CD4-positive, CD25-positive, alpha-beta regulatory T cell (primary cell): ENCODE measurements at regions not wholly inside any gene's neighbourhood (a gene's known extent, or its start where the extent isn't known, plus 50 kb on each side); places are given as distances from the start of the nearest gene placed in this dataset.
"Not testable (repeated sequence)": the region's sequence is repeated elsewhere in the genome, so short reads cannot be mapped to it uniquely, and the experiment has no call there.

ENCODE experiments used
- ATAC-seq, 2 donors: fragments of 150-1000 bp; cut with Tn5 transposase; one replicate each; pipeline ENCODE4 v1.10.0; 2021; ENCODE audit warnings: low read depth in 2 of 2, moderate number of reproducible peaks in 2 of 2, moderate library complexity in 1 of 2
- DNase-seq, 3 donors: peaks; one replicate each; pipeline versions ENCODE4 v3.0.0 to v3.0.0-alpha.2; 2012 to 2022; ENCODE audit warnings: mixed read lengths in 1 of 3
- H3K27ac ChIP-seq: one replicate; pipeline ENCODE4 v1.7.0; 2013; ENCODE audit warnings: mild to moderate bottlenecking, low read length; ENCODE audit not compliant: insufficient read depth, poor library complexity, severe bottlenecking
- H3K27me3 ChIP-seq: one replicate; pipeline ENCODE4 v1.7.0; 2013; ENCODE audit warnings: low read length; ENCODE audit not compliant: control insufficient read depth, insufficient read depth
- H3K36me3 ChIP-seq: one replicate; pipeline ENCODE4 v1.7.0; 2013; ENCODE audit warnings: mild to moderate bottlenecking, low read length, moderate library complexity; ENCODE audit not compliant: control insufficient read depth, insufficient read depth
- H3K4me1 ChIP-seq: 2 replicates; pipeline ENCODE4 v1.7.0; 2013; ENCODE audit warnings: mild to moderate bottlenecking, low read length; ENCODE audit not compliant: insufficient read depth, control insufficient read depth, poor library complexity, severe bottlenecking
- H3K4me3 ChIP-seq: one replicate; pipeline ENCODE4 v1.7.0; 2013; ENCODE audit warnings: low read depth, mild to moderate bottlenecking, low read length, moderate library complexity
- H3K9me3 ChIP-seq, 2 experiments: 1 replicate in 1 of 2; 2 replicates in 1 of 2; pipeline ENCODE4 v1.7.0; 2013; ENCODE audit warnings: low read length in 2 of 2, mild to moderate bottlenecking in 1 of 2, moderate library complexity in 1 of 2; ENCODE audit not compliant: control insufficient read depth in 2 of 2
- H3K27ac Mint-ChIP-seq, 3 donors: one replicate each; pipeline ENCODE4 v1.8.0; 2020 to 2022; ENCODE audit warnings: mild to moderate bottlenecking in 3 of 3, mixed read lengths in 3 of 3, moderate library complexity in 2 of 3
- H3K27me3 Mint-ChIP-seq: one replicate; pipeline ENCODE4 v1.8.0; 2022; ENCODE audit warnings: mild to moderate bottlenecking, mixed read lengths
- H3K36me3 Mint-ChIP-seq: one replicate; pipeline ENCODE4 v1.8.0; 2020; ENCODE audit warnings: mixed read lengths
- H3K4me1 Mint-ChIP-seq, 4 donors: one replicate each; pipeline ENCODE4 v1.8.0; 2020 to 2022; ENCODE audit warnings: mixed read lengths in 4 of 4, mild to moderate bottlenecking in 1 of 4
- H3K4me3 Mint-ChIP-seq, 4 donors: one replicate each; pipeline ENCODE4 v1.8.0; 2020 to 2022; ENCODE audit warnings: mild to moderate bottlenecking in 4 of 4, mixed read lengths in 4 of 4, moderate library complexity in 3 of 4
- H3K9me3 Mint-ChIP-seq, 7 donors: one replicate each; pipeline ENCODE4 v1.8.0; 2020 to 2022; ENCODE audit warnings: mixed read lengths in 7 of 7, mild to moderate bottlenecking in 3 of 7, moderate library complexity in 2 of 7

GRCh38 chr10:108048898-108049297 is 884.4 kb upstream of the SORCS1 start:
- ATAC-seq (no peak), DNase-seq (no peak)
- Mint-ChIP-seq H3K27ac (no peak overlapping the region), H3K36me3 (no peaks in the 10 kb centered on the region), H3K4me3 (no peak overlapping the region), H3K4me1 (no peaks in the 10 kb centered on the region), H3K9me3 (peaks cover 3 to 12% (median 9%) of the 10 kb centered on the region in 7 donors), H3K27me3 (no peaks in the 10 kb centered on the region)
- H3K27me3 ChIP-seq: no peaks in the 10 kb centered on the region
- no peaks in the 10 kb centered on the region for H3K36me3 ChIP-seq
- no peak overlapping the region for H3K4me3 ChIP-seq
- H3K9me3 ChIP-seq: peaks cover 2 to 4% of the 10 kb centered on the region in 2 experiments
- no peaks in the 10 kb centered on the region for H3K4me1 ChIP-seq
- H3K27ac ChIP-seq: no peak overlapping the region

GRCh38 chr10:108039821-108040584 is 875.5 kb upstream of the SORCS1 start:
- Histone ChIP-seq H3K36me3 (no peaks in the 10 kb centered on the region), H3K27ac (no peak overlapping the region), H3K4me3 (no peak overlapping the region), H3K27me3 (no peaks in the 10 kb centered on the region), H3K9me3 (peaks cover 4 to 5% of the 10 kb centered on the region in 2 experiments), H3K4me1 (no peaks in the 10 kb centered on the region)
- ATAC-seq (no peak), DNase-seq (no peak)
- Mint-ChIP-seq H3K4me1 (no peaks in the 10 kb centered on the region), H3K27me3 (peaks cover 4% of the 10 kb centered on the region), H3K9me3 (peaks cover 0 to 22% (median 6%) of the 10 kb centered on the region in 7 donors), H3K4me3 (no peak overlapping the region), H3K27ac (no peak overlapping the region), H3K36me3 (no peaks in the 10 kb centered on the region)

- Histone ChIP-seq H3K36me3 (no peaks in the 10 kb centered on the region), H3K27me3 (no peaks in the 10 kb centered on the region), H3K4me1 (no peaks in the 10 kb centered on the region), H3K9me3 (peaks cover 4 to 5% of the 10 kb centered on the region in 2 experiments), H3K4me3 (no peak overlapping the region), H3K27ac (no peak overlapping the region)
- Mint-ChIP-seq H3K9me3 (peaks cover 2 to 25% (median 7%) of the 10 kb centered on the region in 7 donors), H3K36me3 (no peaks in the 10 kb centered on the region), H3K27ac (no peak overlapping the region), H3K4me3 (no peak overlapping the region), H3K4me1 (no peaks in the 10 kb centered on the region), H3K27me3 (peaks cover 4% of the 10 kb centered on the region)
- ATAC-seq (no peak), DNase-seq (no peak)
These were observed 872.6 kb upstream of the SORCS1 start for GRCh38 chr10:108037061-108037460.

GRCh38 chr10:108036265-108036664 is 871.8 kb upstream of the SORCS1 start:
- Mint-ChIP-seq H3K27ac (peak overlapping the region in 1 of 3 donors; percentile 8), H3K4me3 (no peak overlapping the region), H3K4me1 (no peaks in the 10 kb centered on the region), H3K27me3 (peaks cover 4% of the 10 kb centered on the region), H3K9me3 (peaks cover 0 to 25% (median 10%) of the 10 kb centered on the region in 7 donors), H3K36me3 (no peaks in the 10 kb centered on the region)
- ATAC-seq (no peak), DNase-seq (no peak)
- no peaks in the 10 kb centered on the region for H3K27me3 ChIP-seq
- peaks cover 4 to 5% of the 10 kb centered on the region in 2 experiments for H3K9me3 ChIP-seq
- H3K4me3 ChIP-seq: no peak overlapping the region
- H3K27ac ChIP-seq: no peak overlapping the region
- no peaks in the 10 kb centered on the region for H3K4me1 ChIP-seq
- H3K36me3 ChIP-seq: no peaks in the 10 kb centered on the region

GRCh38 chr10:108034829-108035228 is 870.3 kb upstream of the SORCS1 start:
- H3K4me3 Mint-ChIP-seq: no peak overlapping the region
- Histone ChIP-seq H3K4me3 (no peak overlapping the region), H3K36me3 (no peaks in the 10 kb centered on the region), H3K4me1 (no peaks in the 10 kb centered on the region), H3K27ac (no peak overlapping the region), H3K27me3 (no peaks in the 10 kb centered on the region), H3K9me3 (peaks cover 2 to 4% of the 10 kb centered on the region in 2 experiments)
- ATAC-seq: no peak
- no peak overlapping the region for H3K27ac Mint-ChIP-seq
- H3K9me3 Mint-ChIP-seq: peaks cover 2 to 25% (median 9%) of the 10 kb centered on the region in 7 donors
- peaks cover 4% of the 10 kb centered on the region for H3K27me3 Mint-ChIP-seq
- no peaks in the 10 kb centered on the region for H3K4me1 Mint-ChIP-seq
- H3K36me3 Mint-ChIP-seq: no peaks in the 10 kb centered on the region
- no peak for DNase-seq

- not testable (repeated sequence) for H3K4me3 Mint-ChIP-seq, H3K27ac ChIP-seq, H3K36me3 ChIP-seq, H3K4me3 ChIP-seq, H3K27me3 ChIP-seq, H3K9me3 ChIP-seq, H3K27me3 Mint-ChIP-seq, H3K27ac Mint-ChIP-seq, H3K4me1 Mint-ChIP-seq, H3K36me3 Mint-ChIP-seq, ATAC-seq, H3K4me1 ChIP-seq, DNase-seq
- peaks cover 0 to 20% (median 5%) of the 10 kb centered on the region in 7 donors for H3K9me3 Mint-ChIP-seq
These were observed 869.0 kb upstream of the SORCS1 start for GRCh38 chr10:108033518-108033917.

GRCh38 chr10:108031505-108031904 is 867.0 kb upstream of the SORCS1 start:
- Mint-ChIP-seq H3K27me3 (no peaks in the 10 kb centered on the region), H3K9me3 (peaks cover 0 to 15% (median 5%) of the 10 kb centered on the region in 7 donors), H3K36me3 (no peaks in the 10 kb centered on the region), H3K27ac (no peak overlapping the region), H3K4me3 (no peak overlapping the region), H3K4me1 (no peaks in the 10 kb centered on the region)
- H3K4me1 ChIP-seq: no peaks in the 10 kb centered on the region
- no peak for ATAC-seq
- no peak overlapping the region for H3K4me3 ChIP-seq
- no peak overlapping the region for H3K27ac ChIP-seq
- H3K27me3 ChIP-seq: no peaks in the 10 kb centered on the region
- H3K9me3 ChIP-seq: peaks cover 0 to 2% of the 10 kb centered on the region in 2 experiments
- DNase-seq: no peak
- no peaks in the 10 kb centered on the region for H3K36me3 ChIP-seq

GRCh38 chr10:108014902-108015177 is 850.3 kb upstream of the SORCS1 start:
- Histone ChIP-seq H3K4me1 (no peaks in the 10 kb centered on the region), H3K36me3 (no peaks in the 10 kb centered on the region), H3K27me3 (no peaks in the 10 kb centered on the region), H3K9me3 (peaks cover 4 to 9% of the 10 kb centered on the region in 2 experiments), H3K27ac (no peak overlapping the region), H3K4me3 (no peak overlapping the region)
- H3K4me1 Mint-ChIP-seq: no peaks in the 10 kb centered on the region
- peaks cover under 1 to 20% (median 7%) of the 10 kb centered on the region in 7 donors for H3K9me3 Mint-ChIP-seq
- H3K27me3 Mint-ChIP-seq: no peaks in the 10 kb centered on the region
- ATAC-seq: no peak
- DNase-seq: no peak
- H3K36me3 Mint-ChIP-seq: no peaks in the 10 kb centered on the region
- H3K4me3 Mint-ChIP-seq: no peak overlapping the region
- no peak overlapping the region for H3K27ac Mint-ChIP-seq
